Activated CD8-positive, alpha-beta memory T cell treated with anti-CD3 and anti-CD28 coated beads for 36 hours (primary cell): ENCODE measurements at regions not wholly inside any gene's neighbourhood (a gene's known extent, or its start where the extent isn't known, plus 50 kb on each side); places are given as distances from the start of the nearest gene placed in this dataset.
"Not testable (repeated sequence)": the region's sequence is repeated elsewhere in the genome, so short reads cannot be mapped to it uniquely, and the experiment has no call there.

ENCODE experiments used
- CTCF ChIA-PET: fragments of 350-600 bp; sonication (Branson Sonifier 250); formaldehyde crosslinking; loops from one replicate; lab custom pipeline; 2021; ENCODE audit warnings: antibody characterized with exemption; lab: Charles Lee
- POLR2A ChIA-PET: fragments of 350-600 bp; sonication (Branson Sonifier 250); formaldehyde crosslinking; loops from one replicate; lab custom pipeline; 2021; ENCODE audit warnings: antibody characterized with exemption; lab: Charles Lee

DNA sequence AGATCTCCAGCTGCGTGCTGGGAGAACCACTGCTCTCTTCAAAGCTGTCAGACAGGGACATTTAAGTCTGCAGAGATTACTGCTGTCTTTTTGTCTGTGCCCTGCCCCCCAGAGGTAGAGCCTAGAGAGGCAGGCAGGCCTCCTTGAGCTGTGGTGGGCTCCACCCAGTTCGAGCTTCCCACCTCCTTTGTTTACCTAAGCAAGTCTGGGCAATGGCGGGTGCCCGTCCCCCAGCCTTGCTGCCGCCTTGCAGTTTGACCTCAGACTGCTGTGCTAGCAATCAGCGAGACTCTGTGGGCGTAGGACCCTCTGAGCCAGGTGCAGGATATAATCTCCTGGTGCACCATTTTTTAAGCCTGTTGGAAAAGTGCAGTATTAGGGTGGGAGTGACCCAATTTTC, 128.6 kb downstream of the ACTR3 start:
- POLR2A ChIA-PET, CTCF ChIA-PET: not testable (repeated sequence)

DNA sequence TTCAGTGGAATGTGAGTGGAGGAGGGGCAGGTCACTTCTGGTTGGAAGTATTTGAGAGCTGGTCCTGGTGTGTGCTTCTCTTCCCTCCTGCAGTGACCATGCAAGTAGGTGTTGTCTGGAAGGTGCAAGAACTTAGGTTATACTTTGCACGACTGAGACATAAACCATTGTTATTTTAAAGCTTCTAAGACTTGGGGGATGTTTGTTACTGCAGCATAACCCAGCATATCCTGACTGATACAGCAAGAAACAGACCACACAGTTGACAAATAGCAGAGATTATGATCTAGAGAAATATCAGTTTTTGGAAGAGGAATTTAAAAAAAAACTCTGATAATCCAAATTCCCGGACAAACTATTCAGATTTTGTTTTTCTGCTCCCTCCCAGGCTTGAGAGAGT, 130.8 kb downstream of the ACTR3 start:
- POLR2A ChIA-PET: no interaction called here
- CTCF ChIA-PET: no interaction called here

DNA sequence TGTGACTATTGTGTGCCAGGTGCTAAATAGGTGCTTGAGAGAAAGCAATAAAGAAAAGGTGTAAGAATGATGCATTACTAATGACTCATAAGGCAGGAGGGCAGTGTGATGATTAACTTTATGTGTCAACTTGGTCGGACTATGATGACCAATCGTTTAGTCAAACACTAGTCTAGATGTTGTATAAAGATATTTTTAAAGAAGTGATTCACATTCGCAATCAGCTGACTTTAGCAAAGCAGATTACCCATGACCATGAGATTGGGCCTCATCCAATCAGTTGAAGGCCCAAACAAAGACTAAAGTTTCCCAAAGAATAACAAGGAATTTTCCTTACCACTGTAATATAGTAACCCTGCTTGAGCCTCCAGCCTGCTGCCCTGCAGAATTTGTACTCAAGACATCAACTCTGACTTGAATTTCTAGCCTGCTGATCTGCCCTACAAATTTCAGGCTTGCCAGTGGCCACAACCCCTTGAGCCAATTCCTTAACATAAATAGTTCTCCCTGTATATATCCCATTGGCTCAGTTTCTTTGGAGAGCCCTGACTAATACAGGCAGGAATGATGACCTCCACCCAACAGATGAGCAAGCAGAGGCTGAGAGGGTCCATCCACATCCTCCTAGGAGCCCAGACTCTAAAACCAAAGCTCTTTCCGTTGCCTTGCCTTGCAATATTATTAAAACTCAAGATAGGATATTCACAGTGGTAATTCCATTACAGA, 132.6 kb downstream of the ACTR3 start:
- POLR2A ChIA-PET: no interaction called here
- CTCF ChIA-PET: no interaction called here

DNA sequence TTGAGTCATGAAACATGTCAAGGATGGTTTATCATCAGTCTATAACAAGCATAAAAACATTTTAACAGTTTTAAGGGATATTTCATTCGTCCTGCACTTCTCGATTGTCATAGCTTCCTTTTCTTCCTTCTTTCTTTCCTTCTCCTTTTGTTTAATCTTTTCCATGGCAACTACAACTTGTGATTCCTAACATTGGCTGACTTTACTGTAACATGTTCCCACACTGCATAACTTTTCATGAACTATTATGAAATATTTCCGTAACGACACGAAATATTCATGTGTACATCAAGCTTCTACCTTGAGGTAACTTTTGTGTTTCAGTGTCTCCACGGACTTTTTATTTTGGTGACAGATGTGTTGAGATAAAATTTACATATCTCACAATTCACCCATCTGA, 134.4 kb downstream of the ACTR3 start:
- ChIA-PET POLR2A (no interaction called here), CTCF (no interaction called here)

DNA sequence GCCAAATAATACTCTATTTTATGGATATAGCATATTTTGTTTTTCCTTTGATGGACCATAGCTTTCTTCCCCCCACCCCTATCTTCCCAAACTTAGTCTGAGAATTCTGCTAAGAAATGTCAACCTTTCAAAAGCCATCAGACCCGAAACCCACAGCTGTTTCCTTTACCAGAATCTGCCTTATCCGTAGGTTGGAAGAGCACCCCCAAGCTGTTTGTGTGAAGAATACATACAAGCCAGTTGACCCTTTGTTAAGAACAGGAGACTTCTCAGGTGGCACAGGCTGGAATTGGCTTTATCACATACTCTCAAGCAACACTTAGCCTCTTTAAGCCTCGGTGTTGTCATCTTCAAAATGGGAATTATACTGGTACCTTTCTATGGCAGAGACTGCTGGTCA, 135.1 kb downstream of the ACTR3 start:
- CTCF ChIA-PET: no interaction called here

DNA sequence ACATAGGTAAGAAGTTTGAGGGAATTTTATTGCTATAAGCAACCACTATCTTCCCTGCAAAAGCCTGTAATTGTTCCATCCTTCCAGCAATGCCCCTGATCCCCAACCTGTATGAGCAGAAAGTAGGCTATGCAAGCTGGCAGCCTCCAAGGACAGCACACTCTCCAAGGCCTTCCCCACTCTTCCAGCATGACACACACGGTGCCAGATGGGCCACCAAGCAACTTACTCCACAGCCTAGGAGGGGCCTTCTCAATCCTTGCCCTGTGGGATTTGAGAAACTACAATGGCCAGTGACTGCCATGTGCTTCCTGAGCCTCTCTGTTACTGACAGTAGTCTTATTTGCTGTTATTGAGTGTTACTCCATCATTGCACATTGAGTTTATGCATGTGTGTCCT, 137.5 kb downstream of the ACTR3 start:
- ChIA-PET POLR2A (no interaction called here), CTCF (no interaction called here)

More for the DNA sequence above, 135.1 kb downstream of the ACTR3 start:
- POLR2A ChIA-PET: no interaction called here

DNA sequence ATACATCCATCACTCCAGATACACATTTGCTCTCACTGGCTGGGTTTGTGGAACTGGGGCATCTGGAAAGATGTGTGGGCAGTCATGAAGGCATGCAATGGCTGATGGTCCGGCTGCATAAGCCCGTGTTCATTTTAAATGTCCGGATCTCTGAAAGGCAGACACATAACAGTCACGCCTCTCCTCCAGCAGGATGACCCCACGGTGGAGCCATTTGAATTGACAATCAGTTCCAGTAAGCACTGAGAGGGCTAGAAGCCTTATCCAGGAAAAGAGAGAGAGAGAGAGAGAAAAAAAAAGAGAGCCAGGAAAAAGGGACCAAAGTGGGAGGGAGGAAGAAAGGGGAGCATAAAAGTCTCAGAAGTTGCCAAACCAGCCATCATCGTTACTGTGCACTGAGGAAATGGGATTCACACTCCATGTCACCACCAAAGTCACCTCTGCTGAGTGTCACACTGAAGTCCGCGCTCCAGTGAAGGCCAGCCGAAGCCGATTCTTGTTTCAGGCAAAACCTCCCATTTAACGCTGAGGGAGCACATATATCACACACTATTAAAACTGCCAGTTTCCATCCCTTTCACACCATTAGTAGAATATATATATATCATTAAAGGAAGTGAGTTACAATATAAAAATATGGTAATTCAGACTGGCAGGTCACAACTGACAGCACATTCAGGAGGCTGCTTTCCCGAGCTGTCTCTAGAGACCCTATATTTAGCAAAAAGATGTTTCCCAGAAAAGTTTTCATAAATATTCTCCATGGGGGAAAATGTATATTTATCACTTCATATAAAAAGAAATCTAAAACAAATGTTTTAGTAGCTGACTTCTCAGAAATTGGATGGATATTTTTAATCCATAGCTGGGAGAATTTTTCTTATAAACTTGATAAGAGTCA, 142.0 kb downstream of the ACTR3 start:
- CTCF ChIA-PET: no interaction called here
- POLR2A ChIA-PET: no interaction called here

DNA sequence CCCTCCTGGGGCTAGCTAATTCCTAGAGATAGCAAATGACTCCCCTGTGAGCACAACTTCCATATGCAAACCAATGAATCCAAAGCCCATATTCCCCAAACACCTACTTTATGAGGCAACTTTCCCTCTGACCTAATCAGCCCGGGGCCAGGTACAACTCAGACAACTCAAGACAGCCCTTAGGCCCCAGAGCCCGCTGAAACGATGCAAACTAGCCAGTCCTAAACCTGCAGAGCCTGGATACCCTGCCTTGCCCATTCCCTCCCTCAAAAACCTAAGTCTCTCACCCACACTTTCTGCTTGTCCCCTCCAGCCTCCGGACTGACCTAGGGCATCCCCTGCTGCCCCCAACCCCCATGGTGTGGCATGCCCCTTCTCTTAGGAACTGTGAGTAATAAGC, 142.8 kb downstream of the ACTR3 start:
- ChIA-PET CTCF (no interaction called here), POLR2A (no interaction called here)

DNA sequence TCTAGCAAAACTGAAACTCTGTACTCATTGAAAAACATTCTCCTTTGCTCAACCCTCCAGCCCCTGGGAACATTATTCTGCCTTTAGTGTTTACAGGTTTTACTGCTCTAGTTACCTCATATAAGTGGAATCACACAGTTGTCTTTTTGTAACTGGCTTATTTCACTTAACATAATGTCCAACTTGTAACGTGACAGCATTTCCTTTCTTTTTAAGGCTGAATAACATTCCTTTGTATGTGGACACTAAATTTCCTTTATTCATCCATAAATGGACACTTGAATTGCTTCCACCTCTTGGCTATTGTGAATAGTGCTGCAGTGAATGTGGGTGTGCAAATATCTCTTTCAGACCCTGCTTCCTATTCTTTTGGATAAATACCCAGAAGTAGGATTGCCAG, 144.9 kb downstream of the ACTR3 start:
- POLR2A ChIA-PET: no interaction called here
- CTCF ChIA-PET: no interaction called here

DNA sequence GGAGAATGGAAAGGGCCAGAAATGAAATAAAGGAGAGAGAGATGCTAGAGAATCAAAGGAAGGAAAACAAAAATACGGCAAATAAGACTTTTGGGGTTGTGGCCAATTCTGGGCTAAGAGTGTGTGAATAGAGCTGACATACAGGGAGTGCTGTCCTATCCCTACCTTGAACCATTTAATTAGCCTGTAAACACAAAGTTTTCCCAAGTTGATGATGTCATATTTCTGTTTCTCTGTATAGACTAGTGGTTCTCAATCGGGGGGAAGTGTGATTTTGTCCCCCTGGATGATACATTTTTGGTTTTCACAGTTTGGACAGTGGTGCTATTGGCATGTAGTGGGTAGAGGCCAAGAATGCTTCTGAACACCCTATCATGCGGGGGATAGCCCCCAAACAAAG, 148.8 kb downstream of the ACTR3 start:
- ChIA-PET POLR2A (no interaction called here), CTCF (no interaction called here)

DNA sequence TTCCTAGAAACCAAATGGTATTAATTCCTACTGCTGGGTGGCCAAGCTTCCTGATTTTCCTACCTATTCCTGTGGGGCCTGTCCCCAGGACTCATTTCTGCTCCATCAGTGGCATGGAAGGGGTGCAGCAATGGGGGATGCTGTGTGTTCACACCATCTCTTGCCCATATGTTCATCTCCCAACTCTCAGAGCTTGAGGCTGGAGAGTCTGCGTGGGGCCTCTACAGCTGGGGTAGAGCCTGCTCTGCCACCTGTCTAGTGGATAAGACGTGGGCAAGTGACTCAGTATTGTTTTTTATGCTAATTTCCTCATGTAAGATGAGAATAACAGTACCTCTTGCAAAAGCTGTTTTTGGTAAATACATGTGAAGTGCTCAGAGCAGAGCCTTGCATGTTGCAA, 149.8 kb downstream of the ACTR3 start:
- CTCF ChIA-PET: no interaction called here
- POLR2A ChIA-PET: no interaction called here

DNA sequence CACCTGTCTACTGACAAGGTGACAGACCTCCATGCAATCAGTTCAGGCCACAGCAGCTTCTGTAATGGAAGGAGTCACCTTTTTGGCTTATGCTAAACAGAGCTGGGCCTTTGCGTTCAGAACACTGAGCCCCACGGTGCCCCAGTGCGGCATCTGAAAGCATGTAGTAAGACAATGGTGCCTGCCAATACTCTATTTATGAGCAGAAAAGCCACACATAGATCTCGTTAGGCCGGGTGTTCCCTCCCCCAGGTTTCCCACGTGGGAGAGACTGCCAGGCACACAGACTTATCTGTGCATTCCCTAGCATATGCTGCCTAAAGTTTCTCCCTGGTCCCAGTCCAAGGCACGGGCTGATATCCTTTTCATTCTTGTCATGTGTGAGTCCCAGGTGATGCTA, 150.9 kb downstream of the ACTR3 start:
- CTCF ChIA-PET: no interaction called here
- POLR2A ChIA-PET: no interaction called here

DNA sequence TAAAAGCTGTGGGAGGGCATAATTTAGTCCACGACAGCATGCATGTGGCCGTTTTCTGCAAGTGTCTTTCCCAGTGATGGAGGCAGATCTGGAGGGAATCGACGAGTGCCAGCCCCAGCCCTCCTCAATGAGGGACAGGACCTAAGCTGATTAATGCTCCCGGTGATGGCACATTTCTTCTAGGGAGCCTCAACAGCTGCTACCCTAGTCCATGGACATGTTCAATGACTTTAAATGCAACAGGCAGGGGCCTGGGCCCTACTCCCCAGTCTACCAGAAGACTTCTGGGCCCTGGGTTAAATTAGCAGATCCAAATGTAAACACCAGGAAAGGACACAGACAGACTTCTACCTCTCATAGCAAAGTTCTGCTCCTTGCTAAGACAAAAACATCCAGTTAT, 155.1 kb downstream of the ACTR3 start:
- POLR2A ChIA-PET: no interaction called here
- CTCF ChIA-PET: no interaction called here

DNA sequence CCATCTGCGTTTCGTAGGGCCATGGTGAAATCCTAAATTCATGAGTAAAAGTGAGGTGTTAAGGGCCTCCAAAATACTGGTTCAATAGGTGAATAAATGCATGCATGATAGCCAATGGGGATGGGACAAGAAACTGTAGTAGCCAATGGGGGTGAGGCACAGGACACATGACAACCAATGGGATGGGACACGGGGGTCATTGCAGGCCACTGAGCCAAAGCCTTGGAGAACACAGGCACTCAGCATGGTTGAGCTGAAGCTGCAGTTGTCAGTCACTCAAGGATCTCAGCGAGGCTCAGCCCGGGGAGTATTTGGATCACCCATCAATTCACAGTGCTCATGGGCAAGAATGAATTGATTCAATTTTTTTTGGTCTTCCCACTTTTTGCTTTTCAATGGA, 156.5 kb downstream of the ACTR3 start:
- CTCF ChIA-PET: no interaction called here
- POLR2A ChIA-PET: no interaction called here

DNA sequence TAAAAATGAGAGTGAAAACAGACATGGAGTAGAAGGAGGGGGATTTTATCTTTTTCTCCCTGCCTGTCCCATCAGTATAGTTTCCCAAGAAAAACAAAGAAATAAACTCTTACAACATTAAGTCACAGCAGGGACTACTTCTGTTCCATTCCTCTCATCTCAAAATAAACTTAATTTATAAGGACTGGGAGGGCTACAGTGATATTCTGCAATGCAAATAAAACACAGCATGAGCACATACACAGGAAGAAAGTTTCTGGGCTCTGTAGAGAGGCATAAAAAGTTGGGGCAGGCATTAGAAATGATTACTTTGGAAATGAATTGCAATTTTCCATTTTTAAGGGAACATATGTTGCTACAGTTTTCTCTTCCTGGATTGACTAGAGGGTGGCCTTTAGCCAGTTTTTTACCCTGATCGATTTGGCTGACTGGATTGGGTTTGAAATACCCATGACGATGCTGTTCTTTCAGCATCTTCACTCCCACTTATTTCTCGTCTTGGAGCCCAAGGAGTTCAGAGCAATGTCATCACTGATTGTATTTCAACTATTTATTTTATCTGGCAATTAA, 157.1 kb downstream of the ACTR3 start:
- CTCF ChIA-PET: no interaction called here

DNA sequence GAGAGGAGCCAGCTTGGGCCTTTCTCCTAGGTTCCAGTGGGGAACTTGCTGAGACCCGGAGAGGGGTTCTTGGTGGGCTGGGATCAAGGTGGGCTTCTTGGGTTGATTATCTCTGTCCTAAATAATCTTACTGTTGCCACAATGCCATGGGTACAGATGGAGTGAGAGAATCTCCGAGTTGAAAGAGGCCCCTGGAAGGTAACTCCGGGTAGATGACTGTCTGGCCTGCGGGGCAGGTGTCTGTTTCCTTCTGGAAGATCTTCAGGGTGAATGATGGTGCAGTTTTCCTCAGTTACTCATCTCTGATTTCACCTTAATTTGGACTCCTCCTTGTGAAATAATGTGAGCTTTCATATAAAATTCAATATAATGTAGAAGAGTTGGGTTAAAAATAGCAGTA, 159.4 kb downstream of the ACTR3 start:
- ChIA-PET CTCF (no interaction called here), POLR2A (no interaction called here)

More for the DNA sequence above, 157.1 kb downstream of the ACTR3 start:
- POLR2A ChIA-PET: no interaction called here

DNA sequence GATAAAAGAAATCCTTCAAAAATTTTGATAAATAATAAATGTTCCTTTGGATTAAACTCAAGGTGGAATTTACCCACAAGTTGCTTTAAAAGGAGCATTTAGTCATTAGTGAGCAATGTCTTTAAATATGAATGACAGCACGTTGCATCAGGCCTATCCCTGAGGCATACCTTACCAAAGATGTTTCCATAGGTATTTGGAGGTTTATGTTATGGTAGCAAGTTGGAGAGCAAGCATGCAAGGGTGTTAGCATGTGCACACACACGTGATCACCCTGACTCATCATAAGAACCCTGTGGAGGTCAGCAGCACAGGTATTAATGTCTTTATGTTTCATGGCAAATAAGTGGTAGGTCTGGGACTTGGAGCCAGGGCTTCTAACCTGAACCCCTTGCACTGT, 159.9 kb downstream of the ACTR3 start:
- POLR2A ChIA-PET: no interaction called here
- CTCF ChIA-PET: no interaction called here

DNA sequence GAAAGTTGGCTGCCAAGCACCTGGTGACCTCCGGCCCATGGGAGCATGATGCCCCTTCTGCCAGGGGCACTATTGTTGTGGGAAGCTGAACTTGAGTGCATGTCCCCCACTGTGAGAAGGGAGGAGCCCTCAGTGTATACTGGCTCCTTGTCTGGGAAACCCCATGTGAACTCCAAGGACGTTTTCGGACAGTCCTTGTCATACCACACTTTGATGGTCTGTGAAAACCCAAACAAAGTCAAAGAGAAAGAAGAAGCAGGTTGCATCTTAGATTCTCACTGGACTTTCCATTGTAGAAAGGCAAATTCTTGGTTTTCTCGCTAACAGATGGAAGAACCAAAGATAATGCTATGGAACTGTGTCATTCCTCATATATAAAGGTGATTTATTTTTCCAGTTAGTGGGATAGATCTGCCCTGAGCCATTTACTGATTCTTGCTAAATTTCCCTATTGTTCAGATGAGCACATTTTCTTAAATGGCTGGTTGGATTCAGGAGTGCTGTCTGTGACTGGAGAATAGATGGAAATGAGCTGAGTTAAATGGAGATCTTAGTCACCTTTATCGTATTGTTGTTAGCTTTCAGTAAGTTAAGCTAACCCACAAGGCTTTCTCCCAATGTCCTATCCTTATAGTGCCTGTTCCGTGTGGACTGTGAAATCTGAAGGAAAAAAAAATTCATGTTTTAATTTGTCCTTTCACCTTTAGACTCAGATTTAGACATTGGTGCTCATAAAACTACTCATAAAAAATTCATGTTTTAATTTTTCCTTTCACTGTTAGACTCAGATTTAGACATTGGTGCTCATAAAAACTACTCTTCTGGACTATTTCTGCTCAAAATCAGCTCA, 166.6 kb downstream of the ACTR3 start:
- ChIA-PET POLR2A (no interaction called here), CTCF (no interaction called here)

DNA sequence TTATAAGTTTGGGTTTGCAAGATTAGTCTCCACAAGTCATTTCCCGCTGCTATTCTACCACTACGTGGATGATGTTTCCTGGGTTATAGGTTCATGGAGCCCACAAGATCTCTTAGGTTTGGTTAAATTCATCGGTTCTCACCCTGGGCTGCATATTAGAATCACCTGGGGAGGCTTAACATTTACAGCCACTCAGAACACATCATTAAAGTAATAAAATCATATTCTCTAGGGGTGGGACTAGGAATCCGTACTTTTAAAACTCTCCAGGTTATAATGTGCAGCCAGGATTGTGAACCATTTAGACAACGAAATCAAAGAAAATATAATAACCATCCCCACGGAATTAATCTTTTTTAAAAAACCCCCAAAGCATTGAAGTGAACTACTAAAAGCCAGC, 167.7 kb downstream of the ACTR3 start:
- ChIA-PET POLR2A (no interaction called here), CTCF (no interaction called here)

DNA sequence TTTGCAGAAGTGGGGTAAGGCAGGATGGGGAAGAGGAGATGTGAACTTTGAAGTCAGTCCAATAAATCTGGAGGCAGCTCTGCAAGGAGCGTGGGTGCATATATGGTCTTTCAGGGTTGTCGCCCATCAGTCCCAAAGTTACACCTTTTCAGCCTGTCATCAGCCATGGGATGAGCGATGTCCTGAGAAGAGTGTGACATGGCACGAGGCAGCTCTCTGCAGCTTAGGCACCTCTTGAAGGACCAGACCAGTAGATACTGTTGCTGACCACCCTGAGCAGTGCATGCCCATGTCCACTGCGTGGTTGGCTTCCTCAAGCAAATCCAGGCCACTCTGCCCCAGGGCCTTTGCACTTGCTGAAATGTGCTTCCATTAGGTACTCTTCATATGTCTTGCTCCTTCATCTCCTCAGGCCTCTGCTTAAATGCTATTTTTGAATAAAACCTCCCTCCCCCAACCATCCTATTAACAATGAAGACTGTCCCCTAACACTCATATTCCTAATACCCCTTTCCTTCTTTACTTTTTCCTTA, 171.7 kb downstream of the ACTR3 start:
- POLR2A ChIA-PET: no interaction called here
- CTCF ChIA-PET: no interaction called here
